HG03039 (cell line): ENCODE measurements at regions not wholly inside any gene's neighbourhood (a gene's known extent, or its start where the extent isn't known, plus 50 kb on each side); places are given as distances from the start of the nearest gene placed in this dataset.

ENCODE experiments used
- ATAC-seq: cut with Tn5 transposase; IDR thresholded peaks from one replicate; pipeline ENCODE4 v1.9.1; 2021; ENCODE audit warnings: mild to moderate bottlenecking, moderate library complexity; ENCODE audit not compliant: unreplicated experiment

- ATAC-seq = no peak
Observed at GRCh38 chr4:11194431-11194830, 234.3 kb downstream of the HS3ST1 start.

GRCh38 chr4:11189756-11190155 lies 238.9 kb downstream of the HS3ST1 start:
- no peak for ATAC-seq

- no peak for ATAC-seq
Observed at GRCh38 chr4:11183356-11183740, 245.3 kb downstream of the HS3ST1 start.

GRCh38 chr4:11182586-11183355 lies 245.9 kb downstream of the HS3ST1 start:
- ATAC-seq = no peak

GRCh38 chr4:11182031-11182430 lies 246.7 kb downstream of the HS3ST1 start:
- ATAC-seq = no peak

GRCh38 chr4:11179796-11180195 lies 248.9 kb downstream of the HS3ST1 start:
- no peak for ATAC-seq

GRCh38 chr4:11178433-11178832 lies 250.3 kb downstream of the HS3ST1 start:
- ATAC-seq = no peak

GRCh38 chr4:11175374-11175773 lies 253.3 kb downstream of the HS3ST1 start:
- no peak for ATAC-seq

- no peak for ATAC-seq
Observed at GRCh38 chr4:11166606-11167005, 262.1 kb downstream of the HS3ST1 start.

- ATAC-seq = no peak
Observed at GRCh38 chr4:11166034-11166433, 262.7 kb downstream of the HS3ST1 start.

GRCh38 chr4:11165052-11165451 lies 263.6 kb downstream of the HS3ST1 start:
- ATAC-seq = no peak

- ATAC-seq = no peak
Observed at GRCh38 chr4:11160288-11160687, 268.4 kb downstream of the HS3ST1 start.

GRCh38 chr4:11158971-11159370 lies 269.7 kb downstream of the HS3ST1 start:
- no peak for ATAC-seq

- no peak for ATAC-seq
Observed at GRCh38 chr4:11155208-11155867, 273.4 kb downstream of the HS3ST1 start.

GRCh38 chr4:11153171-11153750 lies 275.4 kb downstream of the HS3ST1 start:
- ATAC-seq = no peak

GRCh38 chr4:11152684-11153083 lies 276.0 kb downstream of the HS3ST1 start:
- no peak for ATAC-seq

- ATAC-seq = no peak
Observed at GRCh38 chr4:11151500-11151899, 277.2 kb downstream of the HS3ST1 start.

- ATAC-seq = no peak
Observed at GRCh38 chr4:11149612-11150259, 279.0 kb downstream of the HS3ST1 start.

GRCh38 chr4:11139871-11140270 lies 288.8 kb downstream of the HS3ST1 start:
- no peak for ATAC-seq

- no peak for ATAC-seq
Observed at GRCh38 chr4:11138964-11139363, 289.7 kb downstream of the HS3ST1 start.

GRCh38 chr4:11134705-11135104 lies 294.0 kb downstream of the HS3ST1 start:
- ATAC-seq = no peak

GRCh38 chr4:11133868-11134267 lies 294.8 kb downstream of the HS3ST1 start:
- ATAC-seq = no peak
